Tibial nerve (tissue), 4 donors: ENCODE measurements at regions not wholly inside any gene's neighbourhood (a gene's known extent, or its start where the extent isn't known, plus 50 kb on each side); places are given as distances from the start of the nearest gene placed in this dataset.
"Not testable (repeated sequence)": the region's sequence is repeated elsewhere in the genome, so short reads cannot be mapped to it uniquely, and the experiment has no call there.

Source experiments
- DNase-seq, 2 donors: peaks; one replicate each; pipeline ENCODE4 v3.0.0-alpha.2; 2019; ENCODE audit warnings: low spot score in 2 of 2
- H3K27ac ChIP-seq, 4 donors: fragments of 200-600 bp; sonication (generic) in 3 of 4; one replicate each; pipeline ENCODE4 v1.5.1; 2017 to 2019; ENCODE audit warnings: mild to moderate bottlenecking in 1 of 4
- H3K27me3 ChIP-seq, 2 donors: fragments of 200-600 bp; sonication (generic) in 1 of 2; one replicate each; pipeline versions ENCODE4 v1.5.1 to v1.6.0; 2017 to 2019
- H3K36me3 ChIP-seq, 3 donors: fragments of 200-600 bp; sonication (generic); one replicate each; pipeline ENCODE4 v1.5.1; 2018 to 2019
- H3K4me1 ChIP-seq, 4 donors: fragments of 200-600 bp; sonication (generic) in 3 of 4; one replicate each; pipeline ENCODE4 v1.5.1; 2017 to 2019
- H3K4me3 ChIP-seq, 4 donors: fragments of 200-600 bp; sonication (generic) in 3 of 4; one replicate each; pipeline ENCODE4 v1.5.1; 2017 to 2019; ENCODE audit warnings: mild to moderate bottlenecking in 1 of 4, moderate library complexity in 1 of 4
- H3K9me3 ChIP-seq, 4 donors: fragments of 200-600 bp; sonication (generic) in 3 of 4; one replicate each; pipeline ENCODE4 v1.5.1; 2017 to 2019
- CTCF ChIP-seq, 5 experiments: fragments of 200-600 bp in 3 of 5; fragments of 450-650 bp in 2 of 5; sonication (generic) in 3 of 5; IDR thresholded peaks; one replicate each; pipeline ENCODE4 v1.5.1; 2016 to 2019; ENCODE audit warnings: antibody characterized with exemption in 5 of 5, mild to moderate bottlenecking in 3 of 5, moderate library complexity in 2 of 5
- EP300 ChIP-seq, 2 donors: sonication (generic); formaldehyde crosslinking; IDR thresholded peaks; one replicate each; pipeline ENCODE4 v1.6.1; 2017; ENCODE audit warnings: antibody characterized with exemption in 2 of 2, mild to moderate bottlenecking in 1 of 2
- POLR2A ChIP-seq, 2 donors: fragments of 450-650 bp; IDR thresholded peaks; one replicate each; pipeline ENCODE4 v1.6.1; 2017; ENCODE audit warnings: antibody characterized with exemption in 2 of 2, mild to moderate bottlenecking in 2 of 2, moderate library complexity in 2 of 2
- WGBS, 2 donors: methylation state at CpG; one replicate each; pipeline ENCODE4 v1.1.5; 2018; 5-methylcytosine and 5-hydroxymethylcytosine counted together

GRCh38 chr9:87040410-87041009, 93.2 kb upstream of the GAS1 start:
- no peak for DNase-seq
- H3K9me3 ChIP-seq: no peaks in the 10 kb centered on the region
- no peak for TF ChIP-seq CTCF (IDR thresholded peaks at IDR 0.05)
- no peak for TF ChIP-seq EP300 (IDR thresholded peaks at IDR 0.05)
- TF ChIP-seq POLR2A (IDR thresholded peaks at IDR 0.05): no peak
- no peak overlapping the region for H3K27ac ChIP-seq
- WGBS, 2 donors: 94 to 100% methylated on average over 2 of the region's 2 CpGs
- no peaks in the 10 kb centered on the region for H3K4me1 ChIP-seq
- H3K4me3 ChIP-seq: no peak overlapping the region
- no peaks in the 10 kb centered on the region for H3K36me3 ChIP-seq
- H3K27me3 ChIP-seq: no peaks in the 10 kb centered on the region

- not testable (repeated sequence) for H3K4me3 ChIP-seq, H3K27me3 ChIP-seq, H3K27ac ChIP-seq, H3K36me3 ChIP-seq, H3K9me3 ChIP-seq, DNase-seq, H3K4me1 ChIP-seq
- whole genome bisulfite sequencing, 2 donors: 90 to 93% methylated on average over 28 to 29 of the region's 29 CpGs
These were observed 94.4 kb upstream of the GAS1 start for GRCh38 chr9:87041553-87042235.

- not testable (repeated sequence) for H3K36me3 ChIP-seq, H3K4me1 ChIP-seq, H3K27ac ChIP-seq, H3K27me3 ChIP-seq, H3K4me3 ChIP-seq, DNase-seq
- WGBS, 2 donors: 60 to 64% methylated on average over 2 of the region's 2 CpGs
- peaks cover 0 to 16% (median 7%) of the 10 kb centered on the region in 4 donors for H3K9me3 ChIP-seq
These were observed 102.8 kb upstream of the GAS1 start for GRCh38 chr9:87049929-87050608.

GRCh38 chr9:87054999-87055686, 107.8 kb upstream of the GAS1 start:
- DNase-seq: no peak
- Histone ChIP-seq H3K36me3 (no peaks in the 10 kb centered on the region), H3K27ac (no peak overlapping the region), H3K4me3 (no peak overlapping the region), H3K9me3 (no peaks in the 10 kb centered on the region), H3K4me1 (peaks cover 0 to 5% (median 0%) of the 10 kb centered on the region in 4 donors), H3K27me3 (no peaks in the 10 kb centered on the region)
- 71 to 84% methylated on average over 2 of the region's 2 CpGs for WGBS, 2 donors
- TF ChIP-seq CTCF (IDR thresholded peaks at IDR 0.05): no peak

- Histone ChIP-seq H3K4me1 (peaks cover 0 to 24% (median 3%) of the 10 kb centered on the region in 4 donors), H3K27ac (no peak overlapping the region), H3K36me3 (no peaks in the 10 kb centered on the region), H3K27me3 (no peaks in the 10 kb centered on the region), H3K4me3 (no peak overlapping the region), H3K9me3 (no peaks in the 10 kb centered on the region)
- peak in 1 of 2 donors; percentile 57 for DNase-seq
- TF ChIP-seq EP300 (IDR thresholded peaks at IDR 0.05): peak in 1 of 2 donors; percentile 89
- no peak for TF ChIP-seq CTCF (IDR thresholded peaks at IDR 0.05)
- WGBS, 2 donors: 50 to 59% methylated on average over 2 of the region's 2 CpGs
These were observed 112.5 kb upstream of the GAS1 start for GRCh38 chr9:87059772-87060171.

GRCh38 chr9:87062746-87063145, 115.4 kb upstream of the GAS1 start:
- Histone ChIP-seq H3K4me1 (peaks cover 0 to 24% (median 3%) of the 10 kb centered on the region in 4 donors), H3K27ac (no peak overlapping the region), H3K27me3 (no peaks in the 10 kb centered on the region), H3K4me3 (no peak overlapping the region), H3K36me3 (no peaks in the 10 kb centered on the region), H3K9me3 (no peaks in the 10 kb centered on the region)
- TF ChIP-seq POLR2A (IDR thresholded peaks at IDR 0.05) (no peak), CTCF (IDR thresholded peaks at IDR 0.05) (no peak), EP300 (IDR thresholded peaks at IDR 0.05) (no peak)
- DNase-seq: no peak
